ENCODE measurements at regions not wholly inside any gene's neighbourhood (a gene's known extent, or its start where the extent isn't known, plus 50 kb on each side); places are given as distances from the start of the nearest gene placed in this dataset.

- no peak for DNase-seq (ENCODE audit: low read depth in 1 of 2, low spot score in 1 of 2)
These were observed 184.4 kb upstream of the NCAM1 start for GRCh38 chr11:112776834-112777233.

DNA sequence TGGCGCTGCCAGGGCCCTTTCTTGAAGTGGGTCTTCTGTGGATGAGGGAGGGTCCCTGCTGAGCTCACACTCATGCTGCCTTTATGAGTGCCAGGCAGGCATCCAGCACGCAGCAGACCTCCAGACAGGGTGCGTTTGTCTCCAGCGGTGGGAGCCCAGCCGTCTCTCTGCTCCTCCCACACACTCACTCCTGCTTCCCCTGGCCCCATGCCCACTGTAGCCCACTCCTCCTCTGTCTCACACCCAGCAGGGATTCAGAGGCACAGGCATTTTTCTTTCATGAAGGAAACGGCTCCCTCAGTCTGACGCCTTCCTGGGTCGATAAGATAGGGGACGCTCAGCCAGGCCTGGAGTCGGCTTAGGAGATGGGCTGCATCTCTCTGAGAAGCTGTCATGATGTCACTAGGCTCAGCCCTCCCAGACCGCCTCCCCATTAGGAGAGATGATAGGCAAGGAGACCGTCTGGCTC lies 183.9 kb upstream of the NCAM1 start:
- no peak for DNase-seq (ENCODE audit: low read depth in 1 of 2, low spot score in 1 of 2)

DNA sequence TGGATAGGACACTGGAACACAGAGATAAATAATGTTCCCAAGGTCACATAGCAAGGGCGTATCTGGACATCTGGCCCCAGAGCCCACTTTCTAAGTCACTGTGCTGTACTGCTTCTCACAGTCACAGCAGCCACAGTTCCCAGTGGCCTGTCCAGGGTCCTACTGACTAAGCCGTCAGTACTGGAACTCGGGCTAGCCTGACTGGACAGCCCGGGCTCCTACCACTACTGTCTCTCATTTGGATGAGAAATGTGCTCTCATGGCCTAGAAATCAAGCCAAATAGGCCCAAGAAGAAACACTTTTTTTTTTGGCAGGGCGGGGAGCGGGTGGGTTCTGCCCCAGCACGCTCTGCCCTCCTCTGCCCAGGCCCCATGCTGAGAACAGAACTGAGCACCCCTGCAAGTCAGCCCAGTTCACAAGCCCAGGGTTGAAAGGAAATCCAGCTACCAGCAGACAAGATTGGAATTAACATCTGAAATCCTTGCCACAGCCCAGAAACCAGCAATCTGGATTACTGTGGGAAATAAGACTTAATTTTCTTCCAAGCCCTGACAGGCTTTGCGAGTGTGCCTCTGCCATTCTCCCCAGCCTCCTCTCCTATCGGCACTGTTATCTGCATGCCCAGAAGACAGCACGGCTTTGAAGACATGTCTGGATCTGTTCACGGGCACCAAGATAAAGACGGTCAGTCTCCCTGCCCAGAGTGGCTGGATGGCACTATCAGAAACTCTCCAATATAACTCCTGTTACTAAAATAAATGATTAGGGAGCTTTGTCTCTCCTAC lies 182.9 kb upstream of the NCAM1 start:
- no peak for DNase-seq (ENCODE audit: low read depth in 1 of 2, low spot score in 1 of 2)

DNA sequence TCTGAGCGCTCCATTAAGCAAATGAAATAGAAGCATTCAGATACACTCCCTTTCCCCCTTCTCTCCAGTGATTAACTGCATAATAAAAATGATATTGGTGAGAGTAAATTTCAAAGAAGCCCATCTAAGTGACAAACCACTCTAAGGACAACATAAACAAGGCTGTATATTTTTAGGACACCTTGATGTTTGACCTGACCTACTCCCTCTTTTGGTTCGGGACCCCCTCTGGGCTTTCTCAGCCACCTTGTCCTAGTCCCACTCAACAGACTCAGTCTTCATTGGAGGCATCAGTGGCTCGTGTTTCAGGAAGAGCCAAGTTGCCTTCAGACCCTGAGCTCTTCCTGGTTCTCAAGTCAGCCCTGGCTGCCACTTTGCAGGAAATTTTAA lies 182.3 kb upstream of the NCAM1 start:
- DNase-seq (ENCODE audit: low read depth in 1 of 2, low spot score in 1 of 2): no peak

GRCh38 chr11:112780351-112781087 lies 180.7 kb upstream of the NCAM1 start:
- DNase-seq (ENCODE audit: low read depth in 1 of 2, low spot score in 1 of 2): no peak

DNA sequence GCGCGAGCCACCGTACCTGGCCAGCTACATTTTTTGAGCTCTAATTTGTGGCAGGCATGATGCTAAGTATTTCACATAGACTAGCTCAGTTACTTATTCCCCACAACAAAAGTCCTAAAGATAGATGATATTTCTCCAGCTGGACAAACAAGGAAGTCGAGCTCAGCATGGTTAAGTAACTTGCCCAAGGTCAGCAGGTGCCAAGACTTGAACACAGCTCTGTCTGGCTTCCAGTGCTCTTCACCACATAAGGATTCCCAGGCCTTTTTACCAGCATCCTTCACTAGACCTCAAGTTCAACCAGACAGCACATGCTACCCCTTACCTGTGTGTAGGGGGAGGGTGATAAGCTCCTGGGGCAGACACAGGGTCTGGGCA lies 177.3 kb upstream of the NCAM1 start:
- no peak for DNase-seq (ENCODE audit: low read depth in 1 of 2, low spot score in 1 of 2)

DNA sequence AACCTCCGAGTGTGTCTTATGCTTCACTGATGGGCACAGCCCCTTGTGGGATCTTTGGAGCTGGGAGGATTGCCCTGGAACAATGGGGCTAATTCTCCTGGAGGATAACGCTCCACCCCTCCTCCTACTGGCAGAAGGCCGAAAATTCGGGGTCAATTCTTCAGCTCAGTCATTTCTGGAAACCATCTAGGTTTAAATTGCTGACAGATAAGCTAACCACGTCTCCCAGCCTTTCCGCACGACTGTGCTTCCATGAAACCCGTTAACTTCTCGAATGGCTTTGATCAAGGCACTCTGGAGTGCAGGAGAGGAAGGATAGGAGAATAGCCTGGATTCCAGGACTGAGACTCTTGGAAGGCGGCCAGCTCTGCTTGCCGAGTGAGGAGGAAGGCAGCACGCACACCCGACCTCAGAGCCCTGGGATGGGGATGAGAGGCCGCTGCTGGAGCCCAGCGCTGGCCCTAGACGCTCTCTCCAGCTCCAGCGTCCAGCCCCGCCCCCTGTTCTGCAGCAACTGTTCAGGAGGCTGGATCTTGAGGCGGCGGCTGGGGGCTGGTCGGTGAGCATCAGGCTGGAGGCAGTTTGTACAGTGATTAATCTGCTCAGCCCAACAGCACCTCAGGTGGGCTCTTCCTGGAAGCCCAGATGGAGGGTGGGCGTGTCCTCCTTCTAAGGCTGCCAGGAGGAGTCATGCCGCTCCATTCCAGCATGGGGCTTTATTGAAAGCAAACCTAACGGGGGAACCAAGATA lies 176.7 kb upstream of the NCAM1 start:
- no peak for DNase-seq (ENCODE audit: low read depth in 1 of 2, low spot score in 1 of 2)

GRCh38 chr11:112785149-112785548 lies 176.1 kb upstream of the NCAM1 start:
- DNase-seq (ENCODE audit: low read depth in 1 of 2, low spot score in 1 of 2): no peak

- DNase-seq (ENCODE audit: low read depth in 1 of 2, low spot score in 1 of 2): no peak
These were observed 175.5 kb upstream of the NCAM1 start for GRCh38 chr11:112785719-112786118.

DNA sequence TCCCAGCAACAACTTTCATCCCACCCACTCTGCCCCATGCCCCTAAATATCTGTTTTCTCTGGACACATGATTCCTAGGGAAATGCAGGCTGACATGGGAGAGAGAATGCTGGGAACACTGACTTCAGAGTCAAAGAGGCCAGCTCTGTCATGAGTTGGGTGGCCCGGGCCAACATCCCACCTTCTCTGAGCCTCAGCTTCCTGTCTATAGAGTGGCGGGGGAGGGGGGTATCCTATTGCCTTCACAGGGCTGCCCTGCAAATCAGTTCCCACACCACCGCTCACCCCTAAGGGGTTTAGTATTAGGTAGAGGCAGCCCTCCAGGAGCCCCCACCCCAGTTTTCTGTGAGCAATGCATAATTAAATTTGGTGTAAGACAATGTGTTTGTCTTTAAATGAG lies 175.0 kb upstream of the NCAM1 start:
- DNase-seq (ENCODE audit: low read depth in 1 of 2, low spot score in 1 of 2): no peak

GRCh38 chr11:112786886-112787530 lies 174.2 kb upstream of the NCAM1 start:
- no peak for DNase-seq (ENCODE audit: low read depth in 1 of 2, low spot score in 1 of 2)

- no peak for DNase-seq (ENCODE audit: low read depth in 1 of 2, low spot score in 1 of 2)
These were observed 171.7 kb upstream of the NCAM1 start for GRCh38 chr11:112789481-112789880.

GRCh38 chr11:112790286-112790685 lies 170.9 kb upstream of the NCAM1 start:
- DNase-seq (ENCODE audit: low read depth in 1 of 2, low spot score in 1 of 2): no peak

DNA sequence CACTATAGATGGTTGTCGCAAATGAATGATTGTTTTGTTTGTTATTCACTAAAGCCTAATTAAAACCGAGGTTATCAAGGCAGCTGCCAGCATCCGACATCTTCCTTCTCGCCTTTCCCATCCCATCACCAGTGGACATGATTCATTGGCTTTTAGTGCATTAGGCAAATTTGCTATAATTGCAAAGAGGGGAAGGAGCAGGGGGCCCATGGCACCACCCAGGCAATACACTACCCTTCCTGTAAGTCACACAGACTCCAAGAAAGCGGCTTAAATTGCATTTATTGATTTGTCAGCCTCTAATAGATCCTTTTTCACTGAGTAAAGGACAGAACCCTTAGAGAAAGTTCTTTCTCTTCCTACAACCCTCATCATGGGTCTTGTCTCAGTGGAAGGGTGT lies 169.2 kb upstream of the NCAM1 start:
- no peak for DNase-seq (ENCODE audit: low read depth in 1 of 2, low spot score in 1 of 2)

DNA sequence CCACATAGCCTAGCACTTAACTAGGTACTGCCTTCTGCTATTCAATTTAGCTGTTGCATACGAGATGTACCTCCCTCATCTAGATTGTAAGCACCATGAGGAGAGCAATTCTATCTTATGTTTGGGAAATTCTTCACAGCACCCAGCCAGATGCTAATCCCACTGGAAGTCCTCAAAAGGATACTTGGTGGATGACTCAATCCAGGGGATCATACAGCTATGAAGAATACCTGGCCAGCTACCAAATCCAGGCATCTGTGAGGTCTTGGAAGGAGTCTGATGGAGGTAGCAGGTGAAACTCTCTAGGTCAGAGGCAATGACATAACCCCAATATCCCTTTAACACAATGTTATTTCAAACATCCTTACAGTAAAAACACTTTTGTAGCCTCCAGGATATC lies 167.8 kb upstream of the NCAM1 start:
- no peak for DNase-seq (ENCODE audit: low read depth in 1 of 2, low spot score in 1 of 2)

DNA sequence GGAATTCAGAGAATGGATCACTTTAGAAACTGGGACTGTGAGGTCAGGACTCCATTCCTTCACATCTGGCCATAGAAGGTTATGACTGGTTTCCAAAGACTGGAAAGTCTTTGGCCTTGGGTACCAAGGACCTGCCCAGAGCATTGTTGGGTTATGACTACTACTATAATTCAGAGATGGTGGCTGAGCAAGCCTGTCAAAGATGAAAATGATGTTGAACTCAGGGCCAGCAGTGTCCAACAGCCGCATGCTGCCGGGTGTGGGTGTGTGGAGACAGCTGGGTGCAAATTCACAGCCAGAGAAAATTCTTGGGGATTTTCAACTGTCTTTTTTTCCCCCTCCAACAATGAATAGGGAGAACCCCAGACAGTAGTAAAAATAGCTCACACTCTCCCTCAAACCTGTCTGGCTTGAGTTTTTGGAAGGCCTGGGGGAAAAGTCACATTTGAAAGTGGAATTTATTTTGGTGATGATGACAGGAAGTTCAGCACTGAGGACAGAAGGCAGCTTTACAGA lies 166.8 kb upstream of the NCAM1 start:
- DNase-seq (ENCODE audit: low read depth in 1 of 2, low spot score in 1 of 2): no peak

DNA sequence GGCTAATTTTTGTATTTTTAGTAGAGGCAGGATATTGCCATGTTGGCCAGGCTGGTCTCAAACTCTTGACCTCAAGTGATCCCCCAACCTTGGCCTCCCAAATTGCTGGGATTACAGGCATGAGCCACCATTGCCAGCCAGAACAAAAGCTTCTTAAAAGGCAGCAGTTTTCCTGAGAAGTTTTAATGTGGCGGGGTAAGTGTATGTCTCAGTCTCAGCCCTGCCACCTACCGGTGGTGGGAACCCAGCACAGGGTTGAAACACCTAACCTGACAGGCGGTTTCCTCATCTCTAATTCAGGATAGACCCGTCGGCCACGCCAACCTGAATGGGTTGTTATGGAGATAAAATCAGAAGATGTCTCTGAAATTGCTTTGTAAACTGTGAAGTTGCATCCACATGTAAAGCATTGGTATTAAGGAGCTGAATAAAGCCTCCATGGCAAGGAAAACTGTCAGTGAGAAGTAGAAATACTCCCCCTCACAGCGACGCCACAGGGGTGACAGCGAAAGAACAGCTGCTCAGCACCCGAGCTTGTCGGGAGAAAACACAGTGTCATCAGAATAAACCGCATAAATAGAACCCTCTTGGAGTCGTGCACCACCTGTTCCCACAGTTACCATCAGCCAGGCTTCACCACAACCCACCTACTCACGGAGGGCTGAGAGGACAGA lies 165.9 kb upstream of the NCAM1 start:
- no peak for DNase-seq (ENCODE audit: low read depth in 1 of 2, low spot score in 1 of 2)

DNA sequence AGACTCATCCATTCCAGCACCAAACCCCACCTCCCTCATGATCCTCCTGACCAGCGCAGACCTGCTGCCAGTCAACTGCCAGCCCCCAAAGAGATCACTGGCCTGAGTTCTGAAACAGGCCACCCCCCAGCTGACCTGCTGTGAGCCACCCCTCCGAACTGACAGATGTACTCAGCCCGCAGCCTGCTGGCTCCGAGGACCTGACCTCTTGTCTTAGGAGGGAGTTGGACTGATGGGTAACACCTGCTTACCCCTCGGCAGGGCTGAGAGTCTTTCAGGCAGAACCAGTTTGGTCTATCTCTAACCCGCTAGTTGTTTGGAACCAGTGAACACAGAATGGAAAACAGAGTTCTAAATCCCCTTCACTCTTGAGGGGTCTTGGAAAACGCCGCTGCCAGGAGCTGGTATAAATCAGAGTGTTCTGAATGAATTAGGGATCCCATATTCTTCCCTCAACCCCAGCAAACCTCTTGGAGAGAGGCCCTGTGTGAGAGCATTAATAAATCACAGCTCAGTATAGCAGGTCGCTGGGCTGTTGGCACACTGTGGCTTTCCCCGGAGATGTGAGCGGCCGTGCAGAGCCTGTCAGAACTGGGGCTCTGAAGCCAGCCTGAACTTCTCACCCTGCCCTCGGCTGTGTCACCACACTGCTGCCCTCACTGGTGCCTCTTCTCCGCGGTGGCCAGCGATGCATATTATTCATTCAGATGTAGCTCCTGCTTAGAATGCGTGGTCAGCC lies 165.1 kb upstream of the NCAM1 start:
- DNase-seq (ENCODE audit: low read depth in 1 of 2, low spot score in 1 of 2): no peak

GRCh38 chr11:112797092-112797491 lies 164.1 kb upstream of the NCAM1 start:
- no peak for DNase-seq (ENCODE audit: low read depth in 1 of 2, low spot score in 1 of 2)
